HUES6 (cell line): ENCODE measurements at regions not wholly inside any gene's neighbourhood (a gene's known extent, or its start where the extent isn't known, plus 50 kb on each side); places are given as distances from the start of the nearest gene placed in this dataset.
A peak's percentile ranks its signal among the peaks of the same experiment; 100 is the strongest.

Experiments used
- H3K27ac ChIP-seq: 2 replicates; pipeline ENCODE4 v1.7.0; 2013; ENCODE audit warnings: low read depth, mild to moderate bottlenecking, low read length, inconsistent platforms
- H3K27me3 ChIP-seq: 2 replicates; pipeline ENCODE4 v1.6.1; 2013; ENCODE audit warnings: low read length; ENCODE audit not compliant: control insufficient read depth, insufficient read depth
- H3K36me3 ChIP-seq: 2 replicates; pipeline ENCODE4 v1.6.1; 2013; ENCODE audit warnings: low read length; ENCODE audit not compliant: control insufficient read depth, insufficient read depth
- H3K4me1 ChIP-seq: 2 replicates; pipeline ENCODE4 v1.6.1; 2013; ENCODE audit warnings: low read length; ENCODE audit not compliant: control insufficient read depth, insufficient read depth
- H3K4me3 ChIP-seq: 2 replicates; pipeline ENCODE4 v1.5.1; 2013; ENCODE audit warnings: low read depth, low read length
- H3K9ac ChIP-seq: one replicate; pipeline ENCODE4 v1.6.1; 2013; ENCODE audit warnings: mild to moderate bottlenecking, low read length
- H3K9me3 ChIP-seq: 2 replicates; pipeline ENCODE4 v1.6.1; 2013; ENCODE audit warnings: low read depth, low read length; ENCODE audit not compliant: control insufficient read depth, insufficient read depth

- Histone ChIP-seq H3K9me3 (no peaks in the 10 kb centered on the region), H3K27me3 (no peaks in the 10 kb centered on the region)
Measured at GRCh38 chr2:79453918-79454317, 58.9 kb upstream of the CTNNA2 start.

GRCh38 chr2:79452651-79453050 is 60.2 kb upstream of the CTNNA2 start:
- no peak overlapping the region for H3K4me3 ChIP-seq
- H3K36me3 ChIP-seq = no peaks in the 10 kb centered on the region
- no peak overlapping the region for H3K9ac ChIP-seq
- no peaks in the 10 kb centered on the region for H3K27me3 ChIP-seq
- H3K27ac ChIP-seq = no peak overlapping the region
- peaks cover 8% of the 10 kb centered on the region for H3K4me1 ChIP-seq
- H3K9me3 ChIP-seq = no peaks in the 10 kb centered on the region

More at GRCh38 chr2:79453918-79454317, 58.9 kb upstream of the CTNNA2 start:
- H3K4me1 ChIP-seq = peaks cover 6% of the 10 kb centered on the region
- H3K9ac ChIP-seq = no peak overlapping the region
- no peaks in the 10 kb centered on the region for H3K36me3 ChIP-seq
- no peak overlapping the region for H3K4me3 ChIP-seq
- H3K27ac ChIP-seq = no peak overlapping the region

- H3K27ac ChIP-seq = no peak overlapping the region
- no peak overlapping the region for H3K9ac ChIP-seq
- H3K27me3 ChIP-seq = no peaks in the 10 kb centered on the region
- H3K9me3 ChIP-seq = no peaks in the 10 kb centered on the region
- H3K4me3 ChIP-seq = no peak overlapping the region
- H3K36me3 ChIP-seq = no peaks in the 10 kb centered on the region
- peaks cover 16% of the 10 kb centered on the region for H3K4me1 ChIP-seq
Measured at GRCh38 chr2:79447463-79447862, 65.4 kb upstream of the CTNNA2 start.

- Histone ChIP-seq H3K9ac (no peak overlapping the region), H3K27ac (no peak overlapping the region), H3K27me3 (no peaks in the 10 kb centered on the region), H3K9me3 (no peaks in the 10 kb centered on the region), H3K4me3 (no peak overlapping the region), H3K4me1 (peaks cover 16% of the 10 kb centered on the region), H3K36me3 (no peaks in the 10 kb centered on the region)
Measured at GRCh38 chr2:79446313-79446712, 66.5 kb upstream of the CTNNA2 start.

GRCh38 chr2:79437433-79438267 is 75.2 kb upstream of the CTNNA2 start:
- Histone ChIP-seq H3K9me3 (no peaks in the 10 kb centered on the region), H3K4me3 (no peak overlapping the region), H3K27ac (no peak overlapping the region), H3K27me3 (no peaks in the 10 kb centered on the region), H3K4me1 (peaks cover 19% of the 10 kb centered on the region), H3K9ac (no peak overlapping the region), H3K36me3 (no peaks in the 10 kb centered on the region)

- peaks cover 19% of the 10 kb centered on the region for H3K4me1 ChIP-seq
- no peak overlapping the region for H3K4me3 ChIP-seq
- H3K36me3 ChIP-seq = no peaks in the 10 kb centered on the region
- no peaks in the 10 kb centered on the region for H3K27me3 ChIP-seq
- H3K27ac ChIP-seq = no peak overlapping the region
- H3K9me3 ChIP-seq = no peaks in the 10 kb centered on the region
- H3K9ac ChIP-seq = no peak overlapping the region
Measured at GRCh38 chr2:79434362-79434761, 78.5 kb upstream of the CTNNA2 start.

GRCh38 chr2:79432731-79433146 is 80.1 kb upstream of the CTNNA2 start:
- no peak overlapping the region for H3K27ac ChIP-seq
- H3K9ac ChIP-seq = no peak overlapping the region
- no peaks in the 10 kb centered on the region for H3K36me3 ChIP-seq
- H3K4me3 ChIP-seq = no peak overlapping the region
- no peaks in the 10 kb centered on the region for H3K9me3 ChIP-seq
- H3K27me3 ChIP-seq = no peaks in the 10 kb centered on the region
- H3K4me1 ChIP-seq = peaks cover 28% of the 10 kb centered on the region

GRCh38 chr2:79428745-79429144 is 84.1 kb upstream of the CTNNA2 start:
- Histone ChIP-seq H3K27me3 (no peaks in the 10 kb centered on the region), H3K27ac (no peak overlapping the region), H3K4me3 (no peak overlapping the region), H3K4me1 (peaks cover 13% of the 10 kb centered on the region), H3K9ac (no peak overlapping the region), H3K9me3 (no peaks in the 10 kb centered on the region), H3K36me3 (no peaks in the 10 kb centered on the region)

GRCh38 chr2:79414690-79415089 is 98.2 kb upstream of the CTNNA2 start:
- no peaks in the 10 kb centered on the region for H3K27me3 ChIP-seq
- no peaks in the 10 kb centered on the region for H3K4me1 ChIP-seq
- H3K9me3 ChIP-seq = no peaks in the 10 kb centered on the region
- no peak overlapping the region for H3K27ac ChIP-seq
- no peak overlapping the region for H3K4me3 ChIP-seq
- no peak overlapping the region for H3K9ac ChIP-seq
- H3K36me3 ChIP-seq = no peaks in the 10 kb centered on the region

GRCh38 chr2:79394485-79394859 is 118.4 kb upstream of the CTNNA2 start:
- no peak overlapping the region for H3K4me3 ChIP-seq
- H3K9me3 ChIP-seq = no peaks in the 10 kb centered on the region
- no peaks in the 10 kb centered on the region for H3K27me3 ChIP-seq
- H3K9ac ChIP-seq = peak overlapping the region; percentile 4
- H3K36me3 ChIP-seq = no peaks in the 10 kb centered on the region
- H3K4me1 ChIP-seq = peaks cover 17% of the 10 kb centered on the region
- H3K27ac ChIP-seq = peak overlapping the region; percentile 2; the same call in 1 of the 2 replicates

- H3K9ac ChIP-seq = peak overlapping the region; percentile 4
- peaks cover 17% of the 10 kb centered on the region for H3K4me1 ChIP-seq
- no peaks in the 10 kb centered on the region for H3K36me3 ChIP-seq
- no peaks in the 10 kb centered on the region for H3K9me3 ChIP-seq
- no peak overlapping the region for H3K4me3 ChIP-seq
- H3K27me3 ChIP-seq = no peaks in the 10 kb centered on the region
- H3K27ac ChIP-seq = peak overlapping the region; percentile 11; the same call in 1 of the 2 replicates
Measured at GRCh38 chr2:79393806-79394484, 118.9 kb upstream of the CTNNA2 start.
